ENCODE measurements at regions not wholly inside any gene's neighbourhood (a gene's known extent, or its start where the extent isn't known, plus 50 kb on each side); places are given as distances from the start of the nearest gene placed in this dataset.

DNA sequence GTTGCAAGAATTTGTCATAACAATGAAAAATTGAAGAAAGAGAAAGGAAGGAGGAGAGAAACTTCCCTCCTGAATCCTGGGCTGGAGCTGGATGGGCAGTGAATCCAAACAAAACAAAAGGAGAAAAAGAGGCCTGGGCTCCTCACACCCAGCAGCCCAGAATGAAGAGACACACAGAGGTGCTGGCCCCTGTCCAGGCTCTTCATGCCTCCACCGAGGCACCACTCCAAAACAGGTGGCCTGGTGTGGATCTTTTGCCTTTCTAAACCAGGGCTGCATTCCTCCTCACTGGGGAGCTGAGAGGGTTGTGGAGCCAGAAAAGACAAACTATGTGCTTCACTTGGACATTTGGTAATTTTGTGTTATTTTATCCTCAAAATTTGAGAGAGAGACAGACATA lies 76.0 kb downstream of the FAM124B start:
- DNase-seq (ENCODE audit: low read depth): no peak

DNA sequence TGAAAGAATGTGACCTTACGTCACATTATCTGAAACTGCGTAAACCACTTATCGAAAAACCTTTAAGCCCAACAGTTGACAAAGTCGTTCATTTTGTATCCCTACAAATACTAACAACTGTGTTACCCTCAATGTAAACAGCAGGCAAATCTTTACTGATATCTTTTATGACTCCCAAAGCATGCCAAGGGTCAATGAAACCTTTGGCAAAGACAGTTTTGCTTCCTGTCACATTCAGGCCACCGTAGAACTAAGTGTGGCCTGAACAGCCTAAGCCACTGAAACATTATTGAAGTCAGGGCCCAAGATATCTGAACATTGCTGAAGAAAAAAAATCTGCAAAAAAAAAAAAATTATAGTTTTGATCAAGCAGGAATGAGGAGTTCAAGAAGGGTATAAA lies 77.3 kb downstream of the FAM124B start:
- DNase-seq (ENCODE audit: low read depth): no peak

DNA sequence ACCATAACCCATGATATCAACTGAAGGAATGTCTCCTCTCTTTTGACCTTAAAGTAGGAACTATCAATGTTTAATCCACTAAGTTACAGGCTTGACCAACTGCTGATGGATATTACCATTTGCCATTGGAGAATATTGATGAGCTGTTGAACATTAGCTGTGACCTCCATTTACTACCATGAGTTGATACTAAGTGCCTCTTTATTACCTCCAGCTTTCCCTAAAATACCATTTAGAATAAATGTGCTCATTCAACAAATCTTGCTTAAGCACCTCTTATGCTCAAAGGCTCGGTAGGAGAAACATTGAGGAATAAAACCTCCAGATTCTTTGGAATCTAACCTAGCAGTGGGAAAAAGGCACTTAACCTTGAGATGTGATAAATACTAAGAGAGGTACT lies 81.2 kb downstream of the FAM124B start:
- no peak for DNase-seq (ENCODE audit: low read depth)

DNA sequence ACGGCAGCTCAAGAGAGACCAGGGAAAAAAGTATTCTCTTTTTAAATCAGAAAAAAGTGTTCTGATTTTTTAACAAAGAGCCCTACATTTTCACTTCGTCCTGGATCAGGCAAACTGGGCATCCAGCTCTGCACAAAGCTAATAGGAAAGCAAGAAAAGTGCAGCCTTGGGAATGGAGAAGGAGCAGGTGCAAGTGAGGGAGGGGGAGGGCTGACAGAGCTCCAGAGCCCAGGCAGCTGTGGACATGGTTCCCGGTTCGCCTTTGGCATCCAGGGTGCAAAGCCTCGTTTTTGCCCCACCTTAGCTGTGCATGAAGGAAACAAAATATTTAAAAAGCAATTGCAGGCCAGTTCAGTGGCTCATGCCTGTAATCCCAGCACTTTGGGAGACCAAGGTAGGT lies 82.2 kb downstream of the FAM124B start:
- no peak for DNase-seq (ENCODE audit: low read depth)

DNA sequence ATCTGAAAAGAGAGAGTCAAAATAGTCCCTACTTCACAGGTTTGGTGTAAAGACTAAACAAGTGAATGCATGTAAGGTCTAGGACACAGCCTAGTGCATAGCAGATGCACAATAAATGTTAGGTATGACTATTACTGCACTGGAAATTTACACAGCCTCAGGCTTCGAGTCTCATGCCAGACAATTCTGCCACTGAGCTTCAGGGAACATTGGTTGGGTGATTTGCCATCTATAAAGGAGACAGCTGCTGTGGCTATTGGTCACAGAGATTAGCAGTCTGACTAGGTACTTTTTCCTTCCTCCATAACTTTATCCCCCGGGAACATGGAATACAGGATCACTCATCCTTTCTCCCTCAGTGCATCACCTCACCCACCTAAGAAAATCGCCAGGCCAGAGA lies 89.2 kb downstream of the FAM124B start:
- DNase-seq (ENCODE audit: low read depth): no peak

DNA sequence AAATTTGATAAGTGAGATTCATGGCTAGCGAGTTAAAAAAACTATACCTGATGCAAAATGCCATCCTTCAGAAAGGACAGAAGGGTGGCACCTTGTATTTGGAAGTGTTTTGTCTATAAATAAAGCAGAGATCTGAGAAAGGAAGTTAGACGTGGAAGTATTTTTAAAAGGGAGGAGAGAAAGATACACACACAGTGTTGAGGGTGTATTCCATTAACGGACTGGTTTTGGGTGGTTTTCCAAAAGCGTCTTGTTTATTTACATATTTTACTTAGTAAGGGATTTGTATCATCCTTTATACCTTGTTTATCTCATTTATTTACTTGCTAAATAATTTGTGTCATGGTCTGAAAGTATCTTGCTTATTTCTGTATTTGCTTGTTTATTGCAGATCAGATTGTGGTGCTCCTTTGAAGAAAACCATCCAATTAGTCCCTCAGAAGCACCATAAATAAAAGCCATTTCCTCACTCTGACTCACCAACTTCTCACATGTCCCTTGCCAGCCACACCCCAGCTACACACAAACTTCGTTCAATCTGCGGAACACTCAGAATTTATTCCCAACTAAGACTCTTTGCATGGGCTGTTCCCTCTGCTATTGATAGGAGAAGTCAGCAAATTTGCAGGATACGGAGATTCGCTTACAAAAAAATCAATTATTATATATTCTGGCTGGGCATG lies 90.8 kb downstream of the FAM124B start:
- DNase-seq (ENCODE audit: low read depth): no peak

DNA sequence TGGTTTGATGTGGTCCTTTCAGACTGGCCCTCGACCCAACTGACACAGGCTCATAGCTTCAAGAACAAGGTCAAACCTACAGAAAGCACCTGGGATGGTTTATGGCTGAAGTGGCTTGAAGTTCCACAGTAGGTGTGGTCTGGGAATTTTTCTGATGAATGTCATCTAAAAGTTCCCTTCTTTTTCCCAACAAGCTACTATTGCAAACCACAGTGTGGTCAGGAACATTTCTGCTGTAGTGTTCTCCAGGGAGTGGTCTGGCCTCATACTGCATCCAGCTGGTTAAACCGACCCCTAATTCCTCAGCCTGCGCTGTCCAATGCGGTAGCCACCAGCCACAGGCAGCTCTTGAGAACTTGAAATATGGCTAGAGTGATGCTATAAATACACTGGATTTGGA lies 92.7 kb downstream of the FAM124B start:
- peak; percentile 31 for DNase-seq (ENCODE audit: low read depth)

DNA sequence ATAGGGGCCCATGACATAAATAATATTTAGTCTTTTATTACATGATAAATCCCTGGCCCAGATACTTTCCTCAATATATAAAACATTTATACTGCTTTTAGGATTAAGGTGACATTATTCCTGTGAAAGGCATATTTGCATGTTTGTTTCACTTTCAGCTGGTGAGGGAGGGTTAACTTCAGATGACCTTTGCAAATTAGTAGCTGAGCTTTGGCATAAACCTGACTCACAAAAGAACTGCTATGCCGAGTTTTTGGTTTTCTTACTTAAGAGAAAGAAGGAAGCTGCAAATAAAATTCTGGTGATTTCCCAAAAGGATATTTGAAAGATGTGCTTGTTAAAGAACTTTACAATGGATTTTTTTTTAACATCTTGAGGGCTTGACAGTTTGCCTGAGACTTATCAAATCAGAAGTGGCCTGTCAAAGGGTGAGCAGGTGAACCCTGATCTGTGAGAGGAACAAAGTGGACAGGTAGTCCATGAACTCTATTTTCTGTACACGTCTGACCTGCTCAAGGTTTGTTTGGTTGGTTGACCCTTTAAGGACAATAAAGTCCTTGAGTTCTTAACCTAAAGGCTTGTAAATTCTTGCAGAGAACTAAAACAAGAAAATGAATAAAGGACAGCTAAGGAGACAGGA lies 93.5 kb downstream of the FAM124B start:
- no peak for DNase-seq (ENCODE audit: low read depth)

DNA sequence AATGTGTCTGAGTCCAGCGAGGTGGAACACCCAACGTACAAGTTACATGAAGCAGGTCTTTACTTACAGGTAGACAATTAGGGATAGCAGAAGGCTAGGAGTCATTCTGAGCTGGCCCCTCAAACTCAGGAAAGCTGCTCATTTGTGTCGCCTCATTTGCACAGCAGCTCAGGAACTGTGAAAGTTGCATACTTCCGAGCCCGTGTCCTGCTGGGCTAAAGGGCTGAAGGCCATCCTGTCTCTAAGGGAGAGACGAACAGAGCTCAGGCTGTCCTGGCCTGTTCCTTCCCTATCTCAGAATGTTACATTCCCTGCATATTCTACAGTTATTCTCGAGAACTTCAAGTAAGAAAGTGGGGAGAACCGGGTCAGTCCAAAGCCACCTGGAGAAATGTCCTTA lies 99.0 kb downstream of the FAM124B start:
- DNase-seq (ENCODE audit: low read depth): no peak

DNA sequence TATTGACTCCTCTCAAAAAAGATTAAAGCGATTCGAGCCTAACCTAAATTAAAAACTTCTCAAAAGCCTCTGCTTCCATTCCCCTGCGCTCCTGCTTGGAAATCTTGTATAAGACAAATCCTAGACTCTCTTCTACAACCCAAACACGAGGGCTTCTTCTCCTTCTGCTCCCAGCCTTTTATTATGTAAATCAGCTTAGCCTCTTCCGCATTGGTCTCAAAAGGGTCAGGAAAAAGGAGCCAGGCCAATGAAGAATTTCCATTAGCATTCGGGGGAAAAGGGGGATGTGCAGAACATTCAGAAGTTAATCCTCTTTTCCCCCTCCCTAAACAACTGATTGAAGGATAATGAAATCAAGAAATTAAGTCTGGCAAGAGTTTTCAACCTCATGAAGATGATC lies 107.9 kb downstream of the FAM124B start:
- DNase-seq (ENCODE audit: low read depth): no peak

DNA sequence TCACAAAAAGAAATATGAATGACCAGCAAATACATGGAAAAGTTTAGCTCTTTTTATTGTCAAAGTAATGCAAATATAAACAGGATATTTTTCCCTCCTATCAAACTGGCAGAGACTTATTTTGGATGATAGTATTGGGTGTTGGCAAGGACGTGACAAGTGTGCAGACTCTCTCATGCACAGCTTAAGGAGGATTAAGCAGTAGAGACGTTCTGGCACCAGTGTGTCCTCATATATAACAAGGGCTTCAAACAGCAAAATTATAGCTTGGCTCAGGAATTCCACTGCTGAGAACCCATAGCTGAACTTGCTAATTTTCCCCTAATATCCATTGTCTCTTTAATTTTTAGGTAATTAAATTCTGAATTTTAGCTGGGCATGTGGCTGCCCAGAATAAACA lies 114.4 kb downstream of the FAM124B start:
- no peak for DNase-seq (ENCODE audit: low read depth)

DNA sequence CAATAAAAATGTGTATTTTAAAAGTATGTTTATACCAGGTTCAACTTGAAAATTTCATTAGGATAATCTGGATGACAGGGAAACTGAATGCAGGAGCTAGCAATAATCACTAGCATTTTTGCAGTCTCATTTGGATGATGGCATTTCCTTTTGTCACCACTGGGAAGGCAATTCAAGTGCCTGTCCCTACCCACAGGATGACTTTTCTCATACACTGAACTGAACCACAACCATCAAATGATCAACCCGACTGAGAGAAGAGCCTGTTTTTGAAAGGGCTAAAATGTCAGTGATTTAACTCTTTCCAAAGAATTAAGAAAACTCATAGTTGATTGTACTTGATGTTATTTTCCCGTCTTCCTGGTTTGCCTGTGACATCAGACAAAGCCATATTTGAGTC lies 115.0 kb downstream of the FAM124B start:
- DNase-seq (ENCODE audit: low read depth): no peak

DNA sequence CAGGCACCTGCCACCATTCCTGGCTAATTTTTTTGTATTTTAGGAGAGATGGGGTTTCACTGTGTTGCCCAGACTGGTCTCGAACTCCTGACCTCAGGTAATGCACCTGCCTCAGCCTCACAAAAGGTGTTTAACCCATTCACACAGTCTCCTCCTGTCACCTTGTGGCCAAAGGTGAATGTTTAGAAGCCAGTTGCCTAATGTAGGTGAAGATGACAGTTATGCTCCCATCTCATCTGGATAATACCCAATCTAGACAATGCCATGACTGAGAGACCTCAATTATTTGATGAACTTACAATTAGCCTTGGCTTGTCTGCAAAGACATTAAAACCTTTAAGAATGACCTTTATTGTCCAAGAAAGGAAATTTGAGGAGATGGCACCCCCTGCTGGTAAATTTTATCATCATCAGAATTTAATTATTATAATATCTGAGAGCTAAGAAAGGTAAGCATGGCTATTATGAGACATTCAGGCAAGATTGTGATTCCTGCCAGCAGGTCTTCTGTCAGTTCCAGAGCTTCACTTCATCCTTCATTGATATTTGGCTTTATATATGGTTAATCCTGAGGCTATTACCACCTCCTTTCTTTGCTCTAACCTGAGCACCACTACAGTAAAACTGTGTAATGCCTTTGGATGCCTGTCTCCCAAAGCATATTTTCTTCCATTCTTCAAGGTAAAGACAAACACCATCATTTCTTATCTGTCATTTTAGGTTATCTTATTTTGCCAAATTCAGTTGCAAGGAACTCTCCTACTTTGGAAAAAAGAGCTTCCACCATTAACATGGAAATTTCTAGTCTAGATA lies 117.6 kb downstream of the FAM124B start:
- DNase-seq (ENCODE audit: low read depth): peak; percentile 23

DNA sequence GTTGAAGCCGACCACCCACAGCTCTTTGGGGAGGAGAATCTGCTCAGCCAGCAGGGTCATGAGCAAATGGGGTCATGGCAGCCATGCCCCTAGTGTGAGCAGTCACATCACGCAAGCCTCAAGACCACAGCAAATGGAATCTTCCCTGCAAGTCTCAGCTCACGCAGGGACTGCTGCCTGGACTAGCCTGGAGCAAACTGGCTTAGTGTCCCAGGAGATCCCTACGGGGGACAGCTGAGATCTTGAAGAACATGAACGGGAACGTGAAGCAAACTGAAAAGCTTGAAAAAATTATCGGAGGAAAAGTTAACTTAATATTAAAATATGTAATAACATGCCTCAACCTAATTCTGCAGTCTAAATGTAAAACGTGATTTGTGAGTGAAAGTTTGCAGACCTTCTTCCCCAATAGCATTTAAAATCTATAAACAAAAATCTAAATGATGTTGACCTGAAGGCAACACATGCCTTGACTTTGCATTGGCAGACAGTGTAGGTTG lies 118.4 kb downstream of the FAM124B start:
- DNase-seq (ENCODE audit: low read depth): no peak

DNA sequence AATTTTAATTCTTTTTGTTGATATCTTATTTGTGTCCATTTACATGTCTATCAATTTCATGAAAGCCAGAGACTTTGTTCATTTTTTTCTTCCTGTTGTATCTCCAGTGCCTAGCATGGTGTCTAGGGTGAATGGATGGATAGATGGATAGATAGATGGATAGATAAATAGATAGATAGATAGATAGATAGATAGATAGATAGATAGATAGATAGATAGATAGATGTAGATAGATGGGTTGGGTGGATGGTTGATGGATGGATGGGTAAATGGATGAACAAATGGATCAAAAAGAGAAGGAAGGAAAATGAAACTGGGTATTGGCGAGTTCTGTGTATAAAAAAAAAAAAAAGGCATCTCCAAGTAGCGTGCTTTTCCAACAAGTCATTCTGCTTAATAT lies 120.5 kb downstream of the FAM124B start:
- DNase-seq (ENCODE audit: low read depth): no peak

DNA sequence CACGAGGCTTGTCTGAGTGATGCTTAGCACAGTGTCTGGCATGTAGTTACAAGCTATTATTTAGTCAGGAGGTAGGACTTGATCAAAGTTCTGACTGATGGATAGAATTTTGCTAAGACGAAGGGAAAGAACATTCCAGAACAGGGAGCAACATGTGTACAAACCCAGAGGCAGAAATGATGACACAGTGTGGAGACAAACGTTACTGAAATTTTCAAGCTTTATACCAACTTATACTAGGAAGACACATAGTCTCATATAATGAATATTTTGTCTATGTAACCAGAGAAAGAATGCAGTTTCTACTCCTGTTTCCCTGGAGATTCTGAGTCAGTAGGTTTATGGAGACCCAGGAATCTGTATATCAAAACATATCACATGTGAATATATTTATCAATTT lies 123.4 kb downstream of the FAM124B start:
- DNase-seq (ENCODE audit: low read depth): peak; percentile 28

DNA sequence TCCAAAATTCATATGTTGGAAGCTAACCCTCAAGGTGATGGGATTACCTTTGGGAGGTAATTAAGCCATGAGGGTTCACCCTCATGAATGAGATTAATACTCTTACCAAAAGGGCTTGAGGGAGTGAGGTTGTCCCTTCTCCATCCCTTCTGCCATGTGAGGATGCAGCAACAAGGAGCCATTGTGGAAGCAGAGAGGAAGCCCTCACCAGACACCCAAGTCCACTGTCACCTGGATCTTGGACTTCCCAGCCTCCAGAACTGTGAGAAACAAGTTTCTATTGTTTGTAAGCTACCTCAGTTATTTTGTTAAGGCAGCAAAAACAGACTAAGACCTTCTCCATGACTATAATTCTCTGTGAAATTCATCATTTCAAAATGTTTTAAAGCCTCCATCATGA lies 125.7 kb downstream of the FAM124B start:
- DNase-seq (ENCODE audit: low read depth): no peak

DNA sequence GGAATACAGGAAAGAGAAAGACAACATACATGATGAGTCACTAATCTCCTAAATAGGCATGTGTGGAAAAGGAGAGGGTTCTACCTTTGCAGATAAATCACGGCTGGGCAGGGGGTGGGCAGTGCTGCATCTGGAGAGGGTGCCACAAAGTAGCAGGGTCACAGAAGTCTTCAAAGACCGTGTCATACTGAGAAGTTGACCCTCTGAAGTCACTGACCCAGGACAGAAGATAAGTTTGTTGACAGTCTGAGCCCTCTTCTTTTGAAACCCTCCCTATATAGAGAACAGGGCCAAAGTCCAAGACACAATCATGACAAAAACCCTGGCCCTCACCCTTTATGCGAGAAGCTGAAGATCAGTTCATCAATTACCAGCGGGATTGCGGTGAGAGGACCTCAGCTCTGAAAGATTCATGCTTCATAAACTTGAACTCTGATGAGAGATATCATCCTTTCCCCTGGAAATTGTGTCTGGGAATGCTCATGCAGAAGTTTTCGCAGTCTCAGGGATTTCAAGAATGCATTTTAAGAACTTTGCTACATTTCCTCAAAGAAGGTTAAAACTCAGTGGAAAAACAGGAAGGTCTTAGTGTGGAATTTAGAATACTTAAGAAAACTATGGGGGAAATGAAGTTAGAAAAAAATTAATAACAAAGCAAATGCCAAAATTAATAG lies 129.5 kb downstream of the FAM124B start:
- DNase-seq (ENCODE audit: low read depth): peak; percentile 45

DNA sequence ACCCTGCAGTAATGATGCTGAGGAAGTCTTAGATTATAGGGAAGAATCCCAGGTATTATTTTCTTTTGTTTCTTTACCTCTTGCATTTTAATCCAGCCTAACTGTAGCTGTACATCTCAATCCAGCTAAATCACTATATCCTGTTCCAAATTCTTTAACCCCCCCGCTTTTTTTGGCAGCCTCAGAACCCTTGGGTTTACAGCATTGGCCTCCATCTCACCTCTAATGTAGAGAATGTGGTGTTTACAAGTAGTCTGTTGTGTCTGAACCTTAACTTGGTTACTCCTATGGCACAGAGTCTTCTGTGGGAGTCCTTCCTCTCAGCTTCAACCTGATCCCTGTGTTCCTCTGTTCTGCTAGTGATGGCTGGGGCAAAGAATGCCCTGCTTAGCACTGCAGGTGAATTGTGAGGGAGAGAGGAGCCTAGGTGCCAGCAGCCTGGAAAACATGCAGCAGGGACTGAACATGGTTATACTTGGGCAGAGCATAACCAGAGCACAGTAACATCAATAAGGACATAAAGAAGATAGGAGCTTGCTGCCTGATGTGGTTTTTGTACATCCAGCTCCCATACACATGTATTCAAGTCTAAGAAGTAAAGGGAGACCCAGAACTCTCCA lies 130.2 kb downstream of the FAM124B start:
- no peak for DNase-seq (ENCODE audit: low read depth)

DNA sequence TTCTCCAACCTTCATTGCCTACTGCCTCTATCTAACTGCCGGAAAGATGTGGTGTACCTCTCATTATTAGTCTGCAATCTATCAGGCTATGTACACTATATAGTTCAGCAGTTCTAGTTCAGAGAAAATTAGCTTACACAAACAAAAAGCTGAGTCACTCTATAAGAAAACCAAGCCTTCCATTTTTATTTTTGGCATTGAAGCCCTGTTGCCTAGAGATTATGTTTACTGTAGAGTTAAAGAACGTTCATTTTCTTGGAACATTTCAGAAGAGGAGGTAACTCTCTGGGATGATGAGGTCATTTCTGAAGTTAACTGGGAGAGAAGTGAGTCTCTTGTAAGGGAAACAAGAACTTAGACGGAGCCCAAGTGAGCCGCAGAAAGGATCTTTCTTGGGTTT lies 133.5 kb downstream of the FAM124B start:
- DNase-seq (ENCODE audit: low read depth): peak; percentile 93

DNA sequence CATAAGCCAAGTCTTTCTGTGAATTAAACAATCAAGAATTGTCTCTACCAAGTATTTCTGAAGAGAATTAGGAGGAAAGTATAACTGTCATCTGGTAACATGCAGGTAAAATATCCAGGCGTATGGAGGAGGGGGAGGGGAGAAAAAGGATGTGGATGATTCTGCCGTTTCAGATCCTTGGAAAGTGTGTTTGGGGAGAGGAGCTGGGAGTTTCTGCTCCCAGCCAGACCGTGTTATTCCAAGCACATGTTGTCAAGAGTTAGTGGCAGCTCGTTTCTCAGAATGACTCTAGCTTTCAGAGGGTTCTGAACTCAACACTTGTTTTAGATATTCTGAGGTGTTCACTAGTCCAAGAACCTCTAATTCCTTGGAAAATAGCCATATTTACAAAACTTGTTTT lies 137.6 kb downstream of the FAM124B start:
- DNase-seq (ENCODE audit: low read depth): no peak

DNA sequence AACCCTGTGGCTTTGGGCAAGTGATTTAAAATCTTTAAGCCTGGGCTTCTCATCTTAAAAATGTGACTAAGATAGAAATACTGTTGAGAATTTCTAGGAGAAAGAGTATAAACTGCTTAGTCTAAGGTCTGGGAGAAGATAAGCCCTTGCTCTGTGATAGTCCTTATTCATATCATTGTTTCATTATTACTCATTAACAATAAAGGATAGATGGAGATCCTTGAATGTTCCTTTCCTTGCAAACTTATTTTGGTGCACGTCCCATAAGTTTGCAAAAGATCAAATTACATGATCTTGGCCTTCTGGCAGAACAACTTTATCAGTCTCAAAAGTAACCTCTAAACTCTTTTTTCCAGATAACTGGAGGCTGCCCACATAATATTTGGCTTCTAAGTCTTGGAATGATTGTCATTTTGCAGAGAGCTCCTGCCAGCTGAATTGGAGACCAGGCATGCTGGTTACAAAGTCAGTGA lies 138.3 kb downstream of the FAM124B start:
- peak; percentile 84 for DNase-seq (ENCODE audit: low read depth)

All from amniotic epithelial cell (primary cell).